ENCODE measurements at regions not wholly inside any gene's neighbourhood (a gene's known extent, or its start where the extent isn't known, plus 50 kb on each side); places are given as distances from the start of the nearest gene placed in this dataset.

GRCh38 chr10:23717913-23718312 is 279.0 kb downstream of the OTUD1 start:
- no peaks in the 10 kb centered on the region for H3K9me3 Mint-ChIP-seq (ENCODE audit: unreplicated experiment)
- no peak overlapping the region for H3K4me2 ChIP-seq (ENCODE audit: low read length)
- no peak overlapping the region for H3K27ac ChIP-seq (ENCODE audit: low read depth, low read length)
- H3K4me1 ChIP-seq (ENCODE audit: insufficient read depth, low read length) = no peaks in the 10 kb centered on the region
- H3K36me3 ChIP-seq (ENCODE audit: insufficient read depth, low read length) = no peaks in the 10 kb centered on the region
- H3K4me1 Mint-ChIP-seq (ENCODE audit: low read depth, unreplicated experiment) = no peaks in the 10 kb centered on the region
- H4K20me1 ChIP-seq (ENCODE audit: insufficient read depth, low read length) = no peaks in the 10 kb centered on the region
- H3K27ac Mint-ChIP-seq (ENCODE audit: unreplicated experiment) = no peak overlapping the region
- no peaks in the 10 kb centered on the region for H3K36me3 Mint-ChIP-seq (ENCODE audit: low read depth, unreplicated experiment)
- no peaks in the 10 kb centered on the region for H3K27me3 Mint-ChIP-seq (ENCODE audit: low read depth, unreplicated experiment)
- no peak overlapping the region for H2AFZ ChIP-seq (ENCODE audit: low read depth, low read length)
- H3K4me3 Mint-ChIP-seq (ENCODE audit: unreplicated experiment) = no peak overlapping the region
- no peaks in the 10 kb centered on the region for H3K9me3 ChIP-seq (ENCODE audit: insufficient read depth, low read depth, low read length)
- H3K79me2 ChIP-seq (ENCODE audit: insufficient read depth, low read length) = no peaks in the 10 kb centered on the region
- no peak for TF ChIP-seq EZH2 (IDR thresholded peaks at IDR 0.05; ENCODE audit: insufficient read depth, low read length)
- no peak for TF ChIP-seq CTCF (IDR thresholded peaks at IDR 0.05; ENCODE audit: insufficient read depth, low read depth, low read length)
- no peak for DNase-seq (ENCODE audit: low read depth)
- no peak overlapping the region for H3K9ac ChIP-seq (ENCODE audit: low read length)
- no peaks in the 10 kb centered on the region for H3K27me3 ChIP-seq (ENCODE audit: insufficient read depth, low read length)
- FAIRE-seq = no peak
- H3K4me3 ChIP-seq (ENCODE audit: insufficient read depth, low read depth, low read length) = no peak overlapping the region

GRCh38 chr10:23718946-23719345 is 280.1 kb downstream of the OTUD1 start:
- Histone ChIP-seq H3K27ac (ENCODE audit: low read depth, low read length) (no peak overlapping the region), H4K20me1 (ENCODE audit: insufficient read depth, low read length) (no peaks in the 10 kb centered on the region), H3K4me1 (ENCODE audit: insufficient read depth, low read length) (no peaks in the 10 kb centered on the region), H3K4me2 (ENCODE audit: low read length) (no peak overlapping the region), H3K27me3 (ENCODE audit: insufficient read depth, low read length) (no peaks in the 10 kb centered on the region), H3K4me3 (ENCODE audit: insufficient read depth, low read depth, low read length) (no peak overlapping the region), H3K9me3 (ENCODE audit: insufficient read depth, low read depth, low read length) (no peaks in the 10 kb centered on the region), H3K36me3 (ENCODE audit: insufficient read depth, low read length) (no peaks in the 10 kb centered on the region), H3K9ac (ENCODE audit: low read length) (no peak overlapping the region), H2AFZ (ENCODE audit: low read depth, low read length) (no peak overlapping the region), H3K79me2 (ENCODE audit: insufficient read depth, low read length) (no peaks in the 10 kb centered on the region)
- Mint-ChIP-seq H3K27me3 (ENCODE audit: low read depth, unreplicated experiment) (peaks cover 2% of the 10 kb centered on the region), H3K4me3 (ENCODE audit: unreplicated experiment) (no peak overlapping the region), H3K27ac (ENCODE audit: unreplicated experiment) (no peak overlapping the region), H3K4me1 (ENCODE audit: low read depth, unreplicated experiment) (no peaks in the 10 kb centered on the region), H3K36me3 (ENCODE audit: low read depth, unreplicated experiment) (no peaks in the 10 kb centered on the region), H3K9me3 (ENCODE audit: unreplicated experiment) (no peaks in the 10 kb centered on the region)
- no peak for FAIRE-seq
- no peak for TF ChIP-seq EZH2 (IDR thresholded peaks at IDR 0.05; ENCODE audit: insufficient read depth, low read length)
- no peak for TF ChIP-seq CTCF (IDR thresholded peaks at IDR 0.05; ENCODE audit: insufficient read depth, low read depth, low read length)
- no peak for DNase-seq (ENCODE audit: low read depth)

GRCh38 chr10:23723796-23724195 is 284.9 kb downstream of the OTUD1 start:
- H3K27ac Mint-ChIP-seq (ENCODE audit: unreplicated experiment) = no peak overlapping the region

More at GRCh38 chr10:23723796-23724195, 284.9 kb downstream of the OTUD1 start:
- no peak for FAIRE-seq
- Histone ChIP-seq H3K79me2 (ENCODE audit: insufficient read depth, low read length) (no peaks in the 10 kb centered on the region), H4K20me1 (ENCODE audit: insufficient read depth, low read length) (no peaks in the 10 kb centered on the region), H3K4me2 (ENCODE audit: low read length) (no peak overlapping the region), H2AFZ (ENCODE audit: low read depth, low read length) (no peak overlapping the region), H3K9ac (ENCODE audit: low read length) (no peak overlapping the region), H3K4me1 (ENCODE audit: insufficient read depth, low read length) (no peaks in the 10 kb centered on the region), H3K36me3 (ENCODE audit: insufficient read depth, low read length) (no peaks in the 10 kb centered on the region), H3K4me3 (ENCODE audit: insufficient read depth, low read depth, low read length) (no peak overlapping the region), H3K9me3 (ENCODE audit: insufficient read depth, low read depth, low read length) (no peaks in the 10 kb centered on the region), H3K27me3 (ENCODE audit: insufficient read depth, low read length) (no peaks in the 10 kb centered on the region), H3K27ac (ENCODE audit: low read depth, low read length) (no peak overlapping the region)
- Mint-ChIP-seq H3K9me3 (ENCODE audit: unreplicated experiment) (no peaks in the 10 kb centered on the region), H3K36me3 (ENCODE audit: low read depth, unreplicated experiment) (no peaks in the 10 kb centered on the region), H3K4me3 (ENCODE audit: unreplicated experiment) (no peak overlapping the region), H3K27me3 (ENCODE audit: low read depth, unreplicated experiment) (peaks cover 2% of the 10 kb centered on the region), H3K4me1 (ENCODE audit: low read depth, unreplicated experiment) (no peaks in the 10 kb centered on the region)
- no peak for TF ChIP-seq EZH2 (IDR thresholded peaks at IDR 0.05; ENCODE audit: insufficient read depth, low read length)
- no peak for TF ChIP-seq CTCF (IDR thresholded peaks at IDR 0.05; ENCODE audit: insufficient read depth, low read depth, low read length)
- DNase-seq (ENCODE audit: low read depth) = no peak

Measured in astrocyte (in vitro differentiated cells and primary cell).